OCI-LY7 (cell line): ENCODE measurements at regions not wholly inside any gene's neighbourhood (a gene's known extent, or its start where the extent isn't known, plus 50 kb on each side); places are given as distances from the start of the nearest gene placed in this dataset.

Experiments used
- BruUV-seq: library from RNA; stranded (reverse); fragments of 400-500 nt; replicated peaks from 2 replicates; lab custom pipeline; 2021; lab: Mats Ljungman, UMichigan
- CTCF ChIA-PET: fragments of 300-600 bp; sonication (Branson Sonifier 250); formaldehyde crosslinking; loops from one replicate; lab custom pipeline; 2022; ENCODE audit warnings: antibody characterized with exemption; ENCODE audit not compliant: unreplicated experiment; lab: Charles Lee
- POLR2A ChIA-PET: fragments of 300-600 bp; sonication (Branson Sonifier 250); formaldehyde crosslinking; loops from one replicate; lab custom pipeline; 2022; ENCODE audit warnings: antibody characterized with exemption; lab: Charles Lee
- DNase-seq: peaks from one replicate; pipeline ENCODE4 v3.0.0-alpha.2; 2015; ENCODE audit warnings: low spot score
- H2AFZ ChIP-seq: fragments of 200-600 bp; sonication (generic), shearing (Covaris generic); 2 replicates; pipeline ENCODE4 v1.6.1; 2014; ENCODE audit warnings: mild to moderate bottlenecking, antibody characterized with exemption, low read length, moderate library complexity
- H3K27ac ChIP-seq: fragments of 200-600 bp; sonication (generic); 2 replicates; pipeline ENCODE4 v1.5.1; 2014; ENCODE audit warnings: mixed run types, low read depth, mild to moderate bottlenecking, moderate library complexity, low read length, inconsistent platforms; ENCODE audit not compliant: poor library complexity, severe bottlenecking
- H3K36me3 ChIP-seq: fragments of 200-600 bp; sonication (generic); 2 replicates; pipeline ENCODE4 v1.6.1; 2014; ENCODE audit warnings: mild to moderate bottlenecking, antibody characterized with exemption, low read length, moderate library complexity, mixed read lengths; ENCODE audit not compliant: insufficient read depth
- H3K4me1 ChIP-seq: fragments of 200-600 bp; sonication (generic); 2 replicates; pipeline ENCODE4 v1.5.1; 2014; ENCODE audit warnings: mild to moderate bottlenecking, low read length; ENCODE audit not compliant: insufficient read depth, poor library complexity, severe bottlenecking
- H3K4me2 ChIP-seq: fragments of 200-600 bp; sonication (generic); 2 replicates; pipeline ENCODE4 v1.6.1; 2014; ENCODE audit warnings: mild to moderate bottlenecking, low read length
- H3K4me3 ChIP-seq: fragments of 200-600 bp; sonication (generic); 2 replicates; pipeline ENCODE4 v1.5.1; 2014; ENCODE audit warnings: mild to moderate bottlenecking, low read depth, low read length; ENCODE audit not compliant: poor library complexity, severe bottlenecking
- H3K79me2 ChIP-seq: fragments of 200-600 bp; sonication (generic); 2 replicates; pipeline ENCODE4 v1.6.1; 2016; ENCODE audit warnings: low read depth, mild to moderate bottlenecking, low read length, moderate library complexity, mixed read lengths; ENCODE audit not compliant: insufficient read depth
- H3K9me2 ChIP-seq: fragments of 200-600 bp; sonication (generic); 2 replicates; pipeline ENCODE4 v1.6.1; 2016; ENCODE audit warnings: mild to moderate bottlenecking, low read length, mixed read lengths; ENCODE audit not compliant: insufficient read depth
- H3K9me3 ChIP-seq: fragments of 200-600 bp; sonication (generic); 2 replicates; pipeline ENCODE4 v1.6.1; 2014; ENCODE audit warnings: mild to moderate bottlenecking, mixed run types, low read length, mixed read lengths
- H4K20me1 ChIP-seq: fragments of 200-600 bp; sonication (generic); 2 replicates; pipeline ENCODE4 v1.6.1; 2014; ENCODE audit warnings: mild to moderate bottlenecking, antibody characterized with exemption, low read length, moderate library complexity, mixed read lengths; ENCODE audit not compliant: insufficient read depth
- EZH2phosphoT487 ChIP-seq: fragments of 200-600 bp; sonication (generic); IDR thresholded peaks from 2 replicates; pipeline ENCODE4 v1.6.1; 2018; ENCODE audit warnings: low read depth, borderline replicate concordance, mild to moderate bottlenecking, mixed run types, antibody characterized with exemption, low read length, moderate library complexity, mixed read lengths
- intact Hi-C: fragments of 100-400 bp; cut with micrococcal nuclease; formaldehyde crosslinking; loops from one replicate; pipeline ENCODE4 v1.10.0; 2022; ENCODE audit not compliant: unreplicated experiment
- TF ChIP-seq, protein P1 (sequence below): fragments of 200-600 bp; sonication (generic); conservative IDR thresholded peaks from 2 replicates; pipeline ENCODE4 v1.5.1; 2014; ENCODE audit warnings: mild to moderate bottlenecking, antibody characterized with exemption, low read length, moderate library complexity, mixed read lengths

DNA sequence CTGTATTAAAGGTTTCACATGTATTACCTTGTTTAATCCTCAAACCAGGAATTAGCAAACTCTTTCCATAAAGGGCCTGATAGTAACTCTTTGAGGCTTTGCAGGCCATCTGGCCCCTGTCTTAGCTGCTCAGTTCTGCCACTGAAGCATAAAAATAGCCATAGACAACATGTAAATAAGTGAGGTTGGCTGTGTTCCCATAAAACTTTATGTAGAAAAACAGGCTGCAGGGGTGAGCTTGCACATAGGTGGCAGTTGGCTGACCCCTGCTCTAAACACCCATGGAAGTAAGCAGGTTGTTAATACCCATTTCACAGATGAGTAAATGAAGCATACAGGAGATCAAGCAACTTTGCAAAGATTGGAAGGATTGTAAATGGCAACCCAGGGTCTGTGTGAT lies 1279.2 kb upstream of the AUTS2 start:
- no peak for DNase-seq
- Histone ChIP-seq H4K20me1 (no peaks in the 10 kb centered on the region), H3K36me3 (no peaks in the 10 kb centered on the region), H3K79me2 (no peaks in the 10 kb centered on the region), H3K4me3 (no peak overlapping the region), H3K27ac (no peak overlapping the region), H3K9me2 (no peaks in the 10 kb centered on the region), H3K4me1 (no peaks in the 10 kb centered on the region), H3K9me3 (no peaks in the 10 kb centered on the region), H3K4me2 (no peak overlapping the region), H2AFZ (no peak overlapping the region)
- BruUV-seq = no TSS peak
- TF ChIP-seq, protein P1, sequence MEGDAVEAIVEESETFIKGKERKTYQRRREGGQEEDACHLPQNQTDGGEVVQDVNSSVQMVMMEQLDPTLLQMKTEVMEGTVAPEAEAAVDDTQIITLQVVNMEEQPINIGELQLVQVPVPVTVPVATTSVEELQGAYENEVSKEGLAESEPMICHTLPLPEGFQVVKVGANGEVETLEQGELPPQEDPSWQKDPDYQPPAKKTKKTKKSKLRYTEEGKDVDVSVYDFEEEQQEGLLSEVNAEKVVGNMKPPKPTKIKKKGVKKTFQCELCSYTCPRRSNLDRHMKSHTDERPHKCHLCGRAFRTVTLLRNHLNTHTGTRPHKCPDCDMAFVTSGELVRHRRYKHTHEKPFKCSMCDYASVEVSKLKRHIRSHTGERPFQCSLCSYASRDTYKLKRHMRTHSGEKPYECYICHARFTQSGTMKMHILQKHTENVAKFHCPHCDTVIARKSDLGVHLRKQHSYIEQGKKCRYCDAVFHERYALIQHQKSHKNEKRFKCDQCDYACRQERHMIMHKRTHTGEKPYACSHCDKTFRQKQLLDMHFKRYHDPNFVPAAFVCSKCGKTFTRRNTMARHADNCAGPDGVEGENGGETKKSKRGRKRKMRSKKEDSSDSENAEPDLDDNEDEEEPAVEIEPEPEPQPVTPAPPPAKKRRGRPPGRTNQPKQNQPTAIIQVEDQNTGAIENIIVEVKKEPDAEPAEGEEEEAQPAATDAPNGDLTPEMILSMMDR = no peak
- TF ChIP-seq EZH2phosphoT487 = no peak
- CTCF ChIA-PET = no interaction called here
- POLR2A ChIA-PET = interaction anchor here (0.9 kb wide), 1 partner anchor 93 kb away, joined by 3 read pairs; no protein-coding TSS in a partner anchor
- intact Hi-C loops = no loop called here

DNA sequence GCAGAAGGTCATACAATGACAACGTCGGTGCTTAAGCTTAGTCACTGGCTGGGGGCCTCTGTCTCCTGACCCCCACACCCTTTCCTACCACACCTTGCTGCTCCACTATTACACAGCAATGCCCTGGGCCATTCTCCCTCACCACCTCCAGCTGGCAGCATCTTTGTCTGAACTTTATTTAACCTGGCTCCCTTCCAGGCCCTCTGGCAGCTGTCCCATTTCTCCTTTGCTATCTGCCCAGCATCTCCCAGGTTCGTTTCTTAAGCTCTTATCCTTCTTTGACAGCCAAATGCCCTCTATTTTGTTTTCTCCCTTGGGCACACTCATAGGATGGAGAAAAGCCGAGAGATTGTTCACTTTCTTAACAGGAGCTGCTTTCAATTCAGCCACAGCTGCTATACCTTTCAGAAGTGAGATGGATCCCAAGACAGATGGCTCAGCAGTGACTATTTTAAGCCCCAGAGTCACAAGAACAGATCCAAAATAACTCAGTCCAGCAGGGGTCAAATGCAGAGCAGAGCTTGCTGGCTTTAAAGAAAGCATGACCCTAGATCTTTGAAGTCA lies 1277.1 kb upstream of the AUTS2 start:
- Histone ChIP-seq H3K36me3 (no peaks in the 10 kb centered on the region), H3K27ac (no peak overlapping the region), H3K9me3 (no peaks in the 10 kb centered on the region), H4K20me1 (no peaks in the 10 kb centered on the region), H3K4me2 (no peak overlapping the region), H2AFZ (no peak overlapping the region), H3K4me3 (no peak overlapping the region), H3K79me2 (no peaks in the 10 kb centered on the region), H3K4me1 (no peaks in the 10 kb centered on the region), H3K9me2 (no peaks in the 10 kb centered on the region)
- no TSS peak for BruUV-seq
- intact Hi-C loops = no loop called here
- no peak for DNase-seq
- CTCF ChIA-PET = no interaction called here
- TF ChIP-seq, protein P1 = no peak
- TF ChIP-seq EZH2phosphoT487 = no peak
- POLR2A ChIA-PET = interaction anchor here (0.5 kb wide), 1 partner anchor 982 kb away, joined by 3 read pairs; no protein-coding TSS in a partner anchor

DNA sequence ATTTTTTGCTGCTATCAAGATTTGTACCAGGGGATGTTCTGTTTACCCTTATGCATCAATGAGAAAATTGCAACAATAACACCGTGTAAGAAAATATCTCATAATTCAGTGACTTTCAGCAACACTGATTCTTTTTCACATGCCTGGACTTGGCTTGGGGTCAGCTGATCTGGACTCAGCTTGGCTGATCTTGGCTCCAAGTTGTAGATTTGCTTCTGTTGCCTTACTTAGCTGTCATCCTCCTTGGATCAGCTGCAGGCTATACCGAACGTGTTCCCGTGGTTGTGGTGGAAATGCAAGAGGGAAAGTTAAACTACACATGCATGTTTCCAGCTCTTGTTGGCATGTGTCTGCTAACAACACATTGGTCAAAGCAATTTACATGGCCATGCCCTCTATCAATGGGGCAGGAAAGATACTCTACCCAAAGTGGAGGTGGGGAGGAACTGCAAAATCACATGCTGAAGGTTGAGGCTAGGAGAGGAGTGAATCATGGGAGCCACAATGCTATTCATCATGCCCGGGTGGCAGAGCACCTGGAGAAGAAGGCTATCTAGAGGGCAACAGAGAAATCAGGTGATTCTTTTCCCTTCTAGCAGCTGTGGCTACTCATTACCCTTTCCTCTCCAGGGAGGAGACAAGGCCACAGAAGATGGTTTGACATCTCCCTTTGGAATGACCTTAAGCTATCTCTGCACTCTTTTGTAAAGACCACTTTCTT lies 1276.3 kb upstream of the AUTS2 start:
- no TSS peak for BruUV-seq
- no peak overlapping the region for H3K27ac ChIP-seq
- CTCF ChIA-PET = no interaction called here
- H3K9me2 ChIP-seq = no peaks in the 10 kb centered on the region
- POLR2A ChIA-PET = no interaction called here
- no peaks in the 10 kb centered on the region for H4K20me1 ChIP-seq
- no peak overlapping the region for H3K4me2 ChIP-seq
- H3K9me3 ChIP-seq = no peaks in the 10 kb centered on the region
- H3K79me2 ChIP-seq = no peaks in the 10 kb centered on the region
- no peak overlapping the region for H3K4me3 ChIP-seq
- no peak for DNase-seq
- H3K4me1 ChIP-seq = no peaks in the 10 kb centered on the region
- H2AFZ ChIP-seq = no peak overlapping the region
- TF ChIP-seq, protein P1 = no peak
- no peak for TF ChIP-seq EZH2phosphoT487
- intact Hi-C loops = no loop called here
- no peaks in the 10 kb centered on the region for H3K36me3 ChIP-seq
